GM21786 (cell line): ENCODE measurements at regions not wholly inside any gene's neighbourhood (a gene's known extent, or its start where the extent isn't known, plus 50 kb on each side); places are given as distances from the start of the nearest gene placed in this dataset.

Experiments
- ATAC-seq: cut with Tn5 transposase; IDR thresholded peaks from one replicate; pipeline ENCODE4 v1.9.1; 2021; ENCODE audit not compliant: unreplicated experiment

DNA sequence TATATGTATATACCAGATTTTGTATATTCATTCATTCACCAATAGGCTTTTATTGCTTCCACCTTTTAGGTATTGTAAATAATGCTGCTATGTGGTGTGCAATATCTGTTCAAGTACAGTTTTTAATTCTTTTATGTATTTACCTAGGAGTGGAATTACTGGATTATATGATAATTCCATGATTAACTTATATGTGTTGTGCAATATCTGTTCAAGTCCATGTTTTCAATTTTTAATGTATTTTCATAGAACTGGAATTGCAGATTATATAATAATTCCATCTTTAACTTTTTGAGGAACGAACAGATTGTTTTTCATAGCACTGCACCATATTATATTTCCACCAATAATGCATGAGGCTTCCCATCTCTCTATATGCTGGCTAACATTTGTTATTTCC is 50.6 kb upstream of the L3MBTL4 start:
- no peak for ATAC-seq

DNA sequence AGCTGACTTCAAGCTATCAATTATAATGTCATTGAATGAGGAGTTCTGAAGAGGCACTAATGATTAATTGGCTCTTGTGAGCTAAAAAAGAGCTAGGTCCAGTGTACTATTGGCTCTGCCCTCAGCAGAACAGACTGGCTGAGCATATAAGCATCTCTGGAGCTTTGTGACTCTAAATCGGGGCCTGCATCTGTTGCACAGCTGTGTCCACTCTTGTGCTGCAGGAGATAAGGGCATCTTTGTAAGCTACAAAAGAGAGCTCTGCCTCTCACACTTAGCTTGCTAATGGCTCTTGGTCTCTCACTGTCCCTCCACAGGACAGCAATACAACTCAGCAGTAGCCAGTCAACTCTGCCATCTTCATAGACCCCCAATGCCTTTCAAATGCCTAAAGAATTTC is 61.5 kb upstream of the L3MBTL4 start:
- no peak for ATAC-seq

DNA sequence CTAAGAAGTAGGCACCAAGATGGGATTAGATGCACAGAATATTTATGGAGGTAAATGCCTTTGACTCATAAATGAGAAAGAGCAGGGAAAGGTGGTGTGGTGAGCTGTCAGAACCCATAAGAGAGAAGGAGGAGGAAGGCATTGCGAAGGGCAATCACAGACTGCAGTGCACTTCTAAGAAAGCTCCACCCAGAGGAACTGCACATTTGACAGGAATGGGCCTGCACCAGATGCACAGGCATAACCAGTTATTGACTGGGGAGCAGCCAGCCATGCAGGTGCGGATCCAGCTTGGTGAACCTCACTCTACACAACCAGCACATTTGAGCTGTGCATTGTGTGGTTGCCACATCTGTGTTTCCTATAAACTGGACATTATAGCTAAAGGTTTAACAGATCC is 62.2 kb upstream of the L3MBTL4 start:
- ATAC-seq: no peak

DNA sequence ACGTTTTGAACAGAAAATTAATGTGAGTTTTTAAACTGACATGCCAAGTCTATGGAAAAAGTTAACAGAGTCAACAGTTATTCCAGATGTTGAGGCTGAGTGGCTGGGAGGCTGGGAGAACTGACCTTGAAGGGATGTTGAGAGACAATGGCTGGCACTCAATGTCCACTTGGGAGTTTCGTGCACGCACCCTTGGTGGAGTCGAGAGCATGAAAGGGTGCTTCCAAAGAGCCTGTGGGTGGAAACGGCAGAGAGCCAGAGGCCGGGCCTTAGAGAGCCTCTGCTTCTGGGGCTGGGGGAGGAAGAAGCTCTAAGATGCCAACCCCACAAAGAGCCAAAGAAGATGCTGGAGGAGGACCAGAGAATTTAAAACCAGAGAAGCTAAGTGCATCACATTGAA is 63.4 kb upstream of the L3MBTL4 start:
- no peak for ATAC-seq

DNA sequence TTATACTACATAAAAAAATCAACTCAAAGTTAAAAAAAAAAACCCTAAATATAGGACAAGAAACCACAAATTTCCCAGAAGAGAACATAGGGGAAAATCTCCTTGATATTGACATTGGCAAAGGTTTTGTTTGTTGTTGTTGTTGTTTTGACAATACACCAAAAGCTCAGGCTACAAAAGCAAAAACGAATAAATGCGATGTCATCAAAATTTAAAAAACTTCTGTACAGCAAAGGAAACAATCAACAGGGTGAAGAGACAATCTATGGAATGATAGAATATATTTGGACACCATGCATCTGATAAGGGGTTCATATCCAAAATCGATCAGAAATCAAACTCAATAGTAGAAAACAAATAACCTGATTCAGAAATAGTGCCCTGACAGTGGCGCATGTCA is 65.0 kb upstream of the L3MBTL4 start:
- ATAC-seq: no peak

DNA sequence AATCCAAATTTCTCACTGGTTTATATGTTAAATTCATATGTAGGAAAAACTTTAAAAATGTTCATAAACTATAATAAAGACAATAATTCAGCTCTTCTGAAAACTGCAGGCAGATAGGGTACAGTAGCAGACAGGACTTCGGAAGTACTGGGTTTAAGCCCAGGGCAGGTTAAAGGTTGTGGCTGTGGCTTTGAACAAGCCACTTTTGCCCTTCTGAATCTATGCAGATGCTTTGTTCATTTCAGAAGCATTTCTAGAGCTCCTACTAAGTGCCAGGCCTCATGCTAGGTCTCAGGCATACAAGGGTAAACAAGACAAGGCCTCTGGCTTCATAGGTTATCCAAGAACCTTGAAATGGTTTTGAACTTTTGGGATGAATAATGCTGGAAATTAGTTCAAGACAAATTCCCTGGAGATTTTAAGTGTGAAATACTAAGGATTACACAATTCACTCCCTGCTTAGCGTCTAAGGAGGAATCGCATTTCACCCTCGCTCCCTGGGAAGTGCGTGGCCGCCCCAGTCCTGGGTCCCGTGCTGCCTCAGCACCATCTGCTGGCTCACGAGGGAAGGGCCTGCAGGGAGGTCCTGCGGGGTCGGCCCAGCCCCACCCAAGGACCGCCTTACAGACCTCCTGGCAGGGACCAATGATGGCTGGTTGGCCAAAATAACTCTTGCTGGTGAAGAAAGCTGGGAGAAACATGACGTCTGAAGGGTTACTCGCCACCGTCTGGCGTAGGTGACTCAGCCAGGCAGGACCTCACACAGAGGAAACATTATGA is 67.7 kb upstream of the L3MBTL4 start:
- peak; percentile 76 for ATAC-seq

DNA sequence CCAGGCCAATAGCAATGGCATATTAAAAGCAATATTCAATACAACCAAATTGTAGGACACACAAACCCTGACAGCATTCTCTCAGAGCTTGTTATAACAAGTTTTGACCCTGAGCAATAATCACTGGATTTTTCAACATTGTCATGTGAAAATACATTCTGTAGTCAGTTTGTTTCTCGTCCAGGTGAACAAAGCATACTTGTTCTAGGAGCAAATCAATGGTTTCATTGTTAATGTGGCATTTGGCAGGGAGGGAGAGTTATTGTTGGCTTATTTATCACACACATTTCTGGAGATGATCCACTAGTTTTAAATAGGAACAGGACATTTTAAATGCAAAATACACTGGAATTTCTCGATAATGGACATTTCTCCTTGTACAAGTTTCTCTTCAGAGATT is 69.9 kb upstream of the L3MBTL4 start:
- ATAC-seq: no peak

DNA sequence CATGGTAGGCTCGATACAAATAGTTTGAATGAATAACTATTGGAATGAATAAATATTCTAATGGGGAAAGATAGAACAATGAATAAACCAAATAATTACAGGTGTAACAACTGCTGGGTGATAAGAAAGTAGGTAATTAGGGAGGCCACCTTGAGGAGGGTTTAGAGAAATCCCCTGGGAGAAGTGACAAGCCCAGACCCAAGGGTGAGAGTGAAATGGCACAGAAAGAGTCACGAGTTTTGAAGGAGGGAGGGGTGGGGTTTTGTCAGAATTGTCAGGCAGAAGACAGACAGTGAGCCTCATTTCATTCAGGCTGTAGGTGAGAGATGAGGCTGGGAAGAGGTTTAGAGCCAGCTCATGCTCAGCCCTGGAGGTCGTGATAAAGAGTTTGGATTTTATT is 71.6 kb upstream of the L3MBTL4 start:
- no peak for ATAC-seq

DNA sequence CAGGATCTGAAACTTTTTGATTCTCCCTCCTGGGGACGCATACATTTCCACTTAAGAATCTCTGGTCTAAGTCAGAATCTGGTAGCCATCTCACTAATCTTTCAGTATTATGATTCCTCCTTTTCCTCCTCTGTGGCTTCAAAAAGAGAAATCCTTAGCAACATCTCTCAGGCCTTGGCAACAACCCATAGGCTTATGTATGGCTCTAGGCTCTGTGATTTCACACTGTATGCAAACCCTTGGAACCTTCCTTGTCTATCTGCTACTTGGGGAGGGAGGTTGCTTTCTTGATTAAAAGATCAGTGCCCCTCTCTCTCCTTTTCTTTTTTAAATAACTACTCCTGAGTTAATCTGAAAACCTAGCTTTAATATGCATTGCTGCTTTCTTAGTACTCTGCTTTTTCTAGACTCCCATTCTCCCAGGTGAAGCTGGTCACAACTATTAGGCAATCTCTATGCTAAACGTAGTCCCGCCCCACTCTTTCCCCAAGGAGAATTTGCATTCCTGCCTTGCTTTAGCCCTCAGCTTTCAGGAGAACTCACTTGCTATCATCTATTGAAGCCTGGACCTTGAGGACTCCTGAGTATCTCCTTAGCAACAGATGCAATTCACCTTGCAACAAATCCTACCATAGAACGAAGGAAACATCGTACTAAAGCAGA is 72.2 kb upstream of the L3MBTL4 start:
- no peak for ATAC-seq

DNA sequence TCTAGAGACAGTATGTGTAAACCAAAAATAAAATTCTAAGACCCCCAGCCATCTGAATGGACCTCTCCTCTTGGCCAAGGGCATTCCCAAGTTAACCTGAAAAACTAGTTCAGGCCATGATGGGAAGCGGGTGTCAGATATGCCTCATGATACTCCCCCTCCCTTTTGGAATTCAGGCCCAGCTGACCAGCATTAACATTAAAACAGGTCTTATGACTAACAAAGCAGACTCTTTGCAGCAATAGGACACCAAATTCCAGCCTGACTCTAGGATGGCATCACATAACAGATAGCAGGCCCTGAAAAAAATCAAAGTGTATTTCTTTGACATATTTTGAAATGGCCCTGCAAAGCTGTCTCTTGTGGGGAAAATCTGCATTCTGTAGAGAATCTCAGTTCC is 73.3 kb upstream of the L3MBTL4 start:
- ATAC-seq: no peak

DNA sequence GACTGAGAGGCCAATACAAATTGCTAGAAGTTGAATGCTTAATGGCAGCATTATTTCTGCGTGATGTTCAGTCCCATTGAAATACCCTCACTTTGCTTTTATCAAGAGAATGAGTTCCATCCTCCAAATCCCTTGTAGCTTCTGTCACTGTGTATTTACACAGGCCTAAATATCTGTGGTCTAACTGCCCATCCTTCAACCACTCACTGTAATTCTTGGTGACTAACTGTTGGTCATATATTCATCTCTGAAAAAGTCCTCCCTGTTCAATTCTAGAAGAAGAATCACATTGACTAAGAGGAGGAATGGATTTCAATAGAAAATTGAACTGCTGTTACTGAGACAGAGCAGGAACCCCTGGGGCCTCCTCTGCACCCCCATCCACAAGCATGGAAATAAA is 74.2 kb upstream of the L3MBTL4 start:
- no peak for ATAC-seq

DNA sequence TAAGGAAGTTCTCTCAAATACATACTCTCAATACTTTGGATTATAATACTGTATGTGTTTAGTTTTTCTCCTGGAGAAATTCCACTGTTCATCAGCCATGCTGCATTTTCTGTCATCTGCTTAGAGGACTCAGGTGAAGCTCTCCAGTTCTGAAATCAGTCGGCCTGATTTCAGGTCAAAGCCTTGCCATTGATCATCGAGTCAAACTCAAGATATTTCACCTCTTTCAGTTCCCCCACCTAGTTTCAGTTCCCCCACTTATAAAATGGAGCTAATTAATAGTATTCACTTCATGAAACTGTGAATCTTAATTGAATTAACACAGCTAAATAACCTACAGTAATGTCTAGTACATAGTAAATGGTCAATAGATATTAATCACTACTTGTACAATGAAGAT is 75.3 kb upstream of the L3MBTL4 start:
- no peak for ATAC-seq

DNA sequence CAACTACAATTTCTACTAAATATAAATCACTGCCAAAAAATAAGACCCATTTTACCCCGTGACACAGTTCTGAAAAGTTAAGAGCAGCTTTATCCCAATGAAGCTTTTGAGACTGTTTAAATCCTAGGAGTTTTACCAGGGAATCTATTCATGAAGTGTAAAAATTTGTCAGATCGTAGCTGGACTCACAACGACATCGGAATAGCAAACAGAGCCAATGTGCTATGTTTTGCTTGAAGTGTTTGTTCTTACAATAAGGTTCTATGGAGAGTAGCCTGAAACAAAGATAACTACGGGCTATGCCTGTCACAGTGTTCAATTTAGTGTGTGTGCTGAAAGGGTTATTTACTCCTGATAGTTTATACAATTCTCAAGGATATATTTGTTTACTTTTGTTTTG is 78.5 kb upstream of the L3MBTL4 start:
- ATAC-seq: no peak

DNA sequence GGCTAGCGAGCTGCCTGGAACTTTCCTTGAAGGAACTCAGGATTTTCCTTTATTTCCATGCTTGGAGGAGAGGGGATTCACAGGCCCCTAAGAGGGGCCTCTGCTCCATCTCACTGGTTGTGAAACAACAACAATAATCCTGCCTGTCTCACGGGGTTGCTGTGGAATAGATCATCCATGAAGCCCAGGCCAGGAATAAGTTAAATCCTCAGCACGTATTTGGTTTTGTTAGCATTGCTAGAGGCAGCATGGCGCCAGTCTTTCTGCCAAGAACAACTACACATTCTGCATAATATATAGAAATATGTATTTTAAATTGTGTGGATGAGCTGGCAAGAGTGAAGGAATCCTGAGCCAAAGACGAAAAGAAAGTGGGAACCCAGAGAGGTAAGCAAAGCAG is 80.8 kb upstream of the L3MBTL4 start:
- ATAC-seq: no peak

DNA sequence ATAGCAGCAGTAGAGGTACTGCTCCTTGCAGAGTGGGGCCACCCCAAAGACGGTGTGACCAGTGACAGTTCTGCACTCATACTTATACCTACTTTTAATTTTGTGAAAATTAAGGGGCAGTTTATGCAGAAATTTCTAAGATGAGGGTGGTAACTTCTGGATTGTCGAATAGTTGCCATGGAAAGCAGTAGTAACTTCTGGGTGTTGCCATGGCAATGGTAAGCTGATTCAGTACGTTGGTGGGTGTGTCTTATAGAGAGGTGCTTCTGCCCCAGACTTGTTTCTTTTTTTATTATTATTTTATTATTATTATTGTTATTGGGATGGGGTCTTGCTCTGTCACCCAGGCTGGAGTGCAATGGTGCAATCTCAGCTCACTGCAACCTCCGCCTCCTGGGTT is 82.8 kb upstream of the L3MBTL4 start:
- no peak for ATAC-seq

DNA sequence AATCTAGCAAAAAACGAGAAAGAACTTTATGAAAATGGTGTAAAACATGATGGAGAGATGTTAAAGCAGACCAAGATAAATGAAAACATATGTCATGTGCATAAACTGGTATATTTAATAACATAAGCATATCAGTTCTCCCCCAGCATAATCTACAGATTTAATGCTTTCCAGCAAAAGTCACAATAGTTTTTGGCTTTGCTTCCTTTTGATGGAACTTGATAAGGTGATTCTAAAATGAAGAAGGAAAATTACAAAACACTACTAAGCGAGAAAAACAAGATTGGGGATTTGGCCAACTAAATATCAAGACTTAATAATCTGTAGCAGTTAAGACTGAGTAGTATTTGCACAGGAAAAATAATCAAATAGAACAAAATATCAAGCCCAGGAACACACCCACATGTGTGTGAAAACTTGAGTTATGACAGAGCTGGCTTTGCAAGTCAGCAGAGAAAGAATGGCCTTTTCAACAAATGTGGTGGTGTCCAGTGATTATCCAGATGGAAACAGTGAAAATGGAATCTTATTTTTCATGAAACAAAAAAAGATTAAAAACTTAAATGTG is 83.7 kb upstream of the L3MBTL4 start:
- ATAC-seq: no peak

DNA sequence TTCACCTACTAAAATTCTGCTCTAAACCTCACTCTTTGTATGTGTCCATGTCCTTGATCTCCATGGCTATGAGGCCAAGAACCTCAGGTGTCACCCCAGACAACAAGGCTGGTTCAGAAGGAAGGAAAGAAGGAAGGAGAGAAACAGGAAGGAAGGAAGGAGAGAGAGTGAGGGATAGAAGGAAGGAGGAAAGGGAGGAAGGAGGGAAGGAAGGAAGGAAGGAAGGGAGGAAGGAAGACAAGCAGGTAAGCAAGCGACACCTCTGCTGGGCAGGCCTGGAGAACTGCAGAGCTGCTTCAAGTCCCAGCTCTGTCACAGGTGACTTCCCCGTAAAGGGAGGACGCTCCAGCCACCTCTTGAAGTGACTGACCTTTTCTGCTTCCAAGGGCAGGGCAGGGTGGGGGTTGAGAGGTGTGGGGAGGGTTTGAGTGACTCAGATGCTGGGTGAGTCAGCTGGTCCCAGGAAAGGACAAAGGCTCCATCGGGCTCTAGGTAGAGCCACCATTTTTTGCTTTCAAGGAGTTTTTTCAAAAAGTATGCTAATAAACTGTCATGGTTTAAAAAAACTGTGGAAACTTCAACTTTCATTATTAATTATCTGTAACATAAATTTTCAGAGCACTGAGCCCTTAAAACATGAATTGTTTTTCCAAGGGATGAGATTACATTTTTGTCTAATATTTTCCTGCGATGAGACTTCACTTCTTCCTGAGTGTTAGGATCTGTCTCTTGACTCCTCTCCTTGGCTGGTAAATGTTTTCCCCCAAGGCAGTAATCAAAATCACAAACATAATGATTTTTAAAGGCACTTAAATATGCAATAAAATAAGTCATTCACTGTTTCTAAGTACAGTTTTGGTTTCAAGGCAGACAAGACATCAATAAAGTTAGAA is 90.1 kb upstream of the L3MBTL4 start:
- no peak for ATAC-seq

DNA sequence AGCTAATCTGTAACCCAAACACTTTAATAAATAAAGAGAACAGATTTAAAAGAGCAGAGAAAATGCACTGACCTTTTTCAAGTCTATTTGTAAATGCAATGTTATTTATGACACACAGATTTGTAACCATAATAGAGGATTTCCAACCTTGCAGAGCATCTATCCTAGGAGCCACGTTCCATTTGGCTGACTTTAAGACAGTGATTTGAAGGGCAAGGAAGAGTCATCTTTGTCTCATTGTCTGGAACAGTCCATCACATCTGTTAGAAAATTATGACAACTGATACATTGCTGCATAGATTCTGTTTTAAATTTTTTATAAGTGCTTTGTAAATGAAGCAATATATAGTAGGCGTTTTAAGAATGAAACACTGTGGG is 90.8 kb upstream of the L3MBTL4 start:
- ATAC-seq: no peak

DNA sequence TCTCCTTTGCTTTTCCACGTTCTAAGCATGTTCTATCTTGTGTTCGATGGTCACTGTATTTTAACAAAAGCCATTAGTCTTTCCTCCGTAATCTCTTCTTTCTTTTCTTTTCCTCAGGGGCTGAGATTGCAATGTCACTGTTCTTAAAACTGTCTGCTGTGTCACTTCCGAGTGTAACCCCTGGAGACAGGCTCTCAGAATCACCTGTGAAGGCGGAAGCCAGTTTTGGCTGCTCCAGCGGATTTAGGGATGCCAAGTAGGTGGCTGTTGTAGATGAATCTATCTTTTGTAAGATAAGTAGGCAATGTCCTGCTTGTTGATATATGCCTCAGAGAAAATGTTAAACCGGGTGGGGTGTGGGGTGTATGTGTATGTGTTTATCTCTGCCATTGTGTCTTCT is 94.7 kb upstream of the L3MBTL4 start:
- ATAC-seq: no peak

DNA sequence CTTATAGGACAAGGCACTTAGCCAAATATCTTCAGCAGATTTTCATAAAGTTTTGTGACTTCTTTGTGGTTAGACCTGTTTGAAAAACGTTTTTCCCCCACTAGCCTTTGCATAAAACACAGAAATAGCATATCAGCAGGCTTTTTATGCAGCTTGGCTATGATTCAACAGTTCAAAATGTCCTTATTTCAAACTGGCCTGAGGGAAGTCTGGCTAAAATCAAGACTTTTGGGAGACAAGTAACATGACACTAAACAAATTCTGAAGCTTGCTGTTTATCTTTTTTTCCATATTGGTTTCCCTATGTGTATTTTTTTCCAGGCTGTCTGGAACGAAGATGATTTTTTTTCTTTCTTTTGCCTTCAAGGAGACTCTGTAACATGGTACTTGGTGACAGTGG is 95.1 kb upstream of the L3MBTL4 start:
- ATAC-seq: no peak

DNA sequence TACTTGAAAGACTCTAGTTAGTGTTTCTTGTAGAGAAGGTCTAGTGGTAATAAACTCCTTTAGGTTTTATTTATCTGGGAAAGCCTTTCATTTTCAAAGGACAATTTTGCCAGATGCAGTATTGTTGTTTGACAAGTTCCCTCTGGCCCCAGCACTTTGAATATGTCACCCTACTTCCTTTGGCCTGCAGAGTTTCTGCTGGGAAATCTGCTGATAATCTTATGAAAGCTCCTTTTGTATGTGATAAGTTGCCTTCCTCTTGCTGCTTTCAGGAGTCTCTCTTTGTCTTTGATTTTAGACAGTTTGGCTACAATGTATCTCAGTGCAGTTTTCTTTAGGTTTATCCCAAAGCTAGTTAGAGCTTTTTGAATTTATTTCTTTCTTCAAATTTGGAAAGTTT is 106.2 kb upstream of the L3MBTL4 start:
- ATAC-seq: no peak
